Ascending aorta (tissue), 2 donors: ENCODE measurements at regions not wholly inside any gene's neighbourhood (a gene's known extent, or its start where the extent isn't known, plus 50 kb on each side); places are given as distances from the start of the nearest gene placed in this dataset.
"Not testable (repeated sequence)": the region's sequence is repeated elsewhere in the genome, so short reads cannot be mapped to it uniquely, and the experiment has no call there.

Experiments
- DNase-seq, 2 donors: peaks; one replicate each; pipeline ENCODE4 v3.0.0-alpha.2; 2019; ENCODE audit warnings: low spot score in 2 of 2
- H3K27ac ChIP-seq, 2 donors: fragments of 200-600 bp; sonication (generic); one replicate each; pipeline ENCODE4 v1.5.1; 2016 to 2017; ENCODE audit warnings: mild to moderate bottlenecking in 1 of 2
- H3K27me3 ChIP-seq: fragments of 200-600 bp; sonication (generic); one replicate; pipeline ENCODE4 v1.5.1; 2017
- H3K36me3 ChIP-seq, 2 donors: fragments of 200-600 bp; sonication (generic); one replicate each; pipeline ENCODE4 v1.5.1; 2016
- H3K4me1 ChIP-seq, 2 donors: fragments of 200-600 bp; sonication (generic); one replicate each; pipeline ENCODE4 v1.5.1; 2016 to 2017; ENCODE audit warnings: mild to moderate bottlenecking in 1 of 2
- H3K4me3 ChIP-seq, 2 donors: fragments of 200-600 bp; sonication (generic); one replicate each; pipeline ENCODE4 v1.5.1; 2016 to 2017; ENCODE audit warnings: mild to moderate bottlenecking in 1 of 2
- H3K9me3 ChIP-seq, 2 donors: fragments of 200-600 bp; sonication (generic); one replicate each; pipeline ENCODE4 v1.5.1; 2016
- intact Hi-C: fragments of 100-400 bp; cut with DNase I; formaldehyde crosslinking; loops from one replicate; pipeline ENCODE4 v1.15.1; 2023
- TF ChIP-seq, protein P1 (sequence below), 3 experiments: fragments of 200-600 bp in 2 of 3; fragments of 450-650 bp in 1 of 3; sonication (generic) in 2 of 3; IDR thresholded peaks; one replicate each; pipeline ENCODE4 v1.5.1; 2016 to 2019; ENCODE audit warnings: antibody characterized with exemption in 3 of 3, mild to moderate bottlenecking in 1 of 3, moderate library complexity in 1 of 3

DNA sequence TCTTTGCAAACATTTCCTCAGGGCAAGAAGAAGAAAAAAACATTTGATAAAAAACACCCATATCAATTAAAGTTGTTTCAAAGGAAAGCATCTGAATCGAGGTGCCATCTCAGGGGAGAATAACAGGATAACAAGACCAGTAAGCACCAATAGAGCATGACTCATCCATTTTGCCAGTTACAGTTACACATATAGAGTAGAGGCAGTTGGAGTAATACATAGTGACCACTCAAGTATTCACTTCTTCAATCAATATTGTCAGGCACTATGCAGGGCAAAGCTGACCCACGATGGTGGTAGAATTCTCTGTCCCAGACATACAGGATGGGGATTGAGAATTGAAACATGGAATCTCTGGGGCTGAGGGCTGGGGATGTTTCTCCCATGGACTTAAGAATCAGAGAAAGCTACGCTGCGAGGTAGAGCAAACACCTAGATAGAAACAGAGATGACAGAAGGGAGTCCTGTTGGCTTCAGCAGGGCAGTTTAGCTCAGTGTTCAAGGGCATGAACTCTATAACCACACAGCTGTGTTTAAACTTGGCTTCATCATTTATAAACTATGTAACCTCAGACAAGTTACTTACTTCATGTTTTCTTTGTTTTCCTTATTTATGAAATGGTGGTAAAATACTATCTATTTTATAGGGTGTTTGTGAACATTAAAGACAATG, 186.4 kb upstream of the NANOGP8 start:
- peaks cover 0 to 6% of the 10 kb centered on the region in 2 donors for H3K9me3 ChIP-seq
- intact Hi-C loops: no loop called here
- DNase-seq: no peak
- no peak overlapping the region for H3K4me3 ChIP-seq
- no peaks in the 10 kb centered on the region for H3K27me3 ChIP-seq
- no peak overlapping the region for H3K27ac ChIP-seq
- H3K4me1 ChIP-seq: no peaks in the 10 kb centered on the region
- TF ChIP-seq, protein P1, sequence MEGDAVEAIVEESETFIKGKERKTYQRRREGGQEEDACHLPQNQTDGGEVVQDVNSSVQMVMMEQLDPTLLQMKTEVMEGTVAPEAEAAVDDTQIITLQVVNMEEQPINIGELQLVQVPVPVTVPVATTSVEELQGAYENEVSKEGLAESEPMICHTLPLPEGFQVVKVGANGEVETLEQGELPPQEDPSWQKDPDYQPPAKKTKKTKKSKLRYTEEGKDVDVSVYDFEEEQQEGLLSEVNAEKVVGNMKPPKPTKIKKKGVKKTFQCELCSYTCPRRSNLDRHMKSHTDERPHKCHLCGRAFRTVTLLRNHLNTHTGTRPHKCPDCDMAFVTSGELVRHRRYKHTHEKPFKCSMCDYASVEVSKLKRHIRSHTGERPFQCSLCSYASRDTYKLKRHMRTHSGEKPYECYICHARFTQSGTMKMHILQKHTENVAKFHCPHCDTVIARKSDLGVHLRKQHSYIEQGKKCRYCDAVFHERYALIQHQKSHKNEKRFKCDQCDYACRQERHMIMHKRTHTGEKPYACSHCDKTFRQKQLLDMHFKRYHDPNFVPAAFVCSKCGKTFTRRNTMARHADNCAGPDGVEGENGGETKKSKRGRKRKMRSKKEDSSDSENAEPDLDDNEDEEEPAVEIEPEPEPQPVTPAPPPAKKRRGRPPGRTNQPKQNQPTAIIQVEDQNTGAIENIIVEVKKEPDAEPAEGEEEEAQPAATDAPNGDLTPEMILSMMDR (IDR thresholded peaks at IDR 0.05): no peak
- H3K36me3 ChIP-seq: no peaks in the 10 kb centered on the region

DNA sequence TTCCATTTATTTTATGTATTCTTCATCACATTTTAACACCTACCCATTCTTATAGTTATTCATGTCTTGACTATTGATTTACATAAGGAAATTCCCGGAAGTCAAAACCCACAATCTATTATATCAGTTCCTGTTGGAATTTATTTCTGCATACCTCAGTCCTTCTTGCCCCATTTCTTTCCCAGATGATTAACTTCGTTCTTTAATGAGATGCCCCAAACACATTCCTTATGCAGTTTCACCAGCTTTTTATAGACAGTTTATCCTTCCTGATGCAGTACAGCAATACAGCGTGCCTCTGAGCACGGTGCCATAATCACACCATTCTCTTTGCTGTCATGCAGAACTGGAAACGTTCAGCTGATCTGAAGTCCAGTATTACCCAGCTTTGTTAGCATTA, 175.8 kb upstream of the NANOGP8 start:
- no peak for DNase-seq
- TF ChIP-seq, protein P1 (IDR thresholded peaks at IDR 0.05): no peak
- H3K36me3 ChIP-seq: no peaks in the 10 kb centered on the region
- H3K9me3 ChIP-seq: no peaks in the 10 kb centered on the region
- H3K27ac ChIP-seq: no peak overlapping the region
- no peak overlapping the region for H3K4me3 ChIP-seq
- intact Hi-C loops: no loop called here
- H3K4me1 ChIP-seq: no peaks in the 10 kb centered on the region
- no peaks in the 10 kb centered on the region for H3K27me3 ChIP-seq

DNA sequence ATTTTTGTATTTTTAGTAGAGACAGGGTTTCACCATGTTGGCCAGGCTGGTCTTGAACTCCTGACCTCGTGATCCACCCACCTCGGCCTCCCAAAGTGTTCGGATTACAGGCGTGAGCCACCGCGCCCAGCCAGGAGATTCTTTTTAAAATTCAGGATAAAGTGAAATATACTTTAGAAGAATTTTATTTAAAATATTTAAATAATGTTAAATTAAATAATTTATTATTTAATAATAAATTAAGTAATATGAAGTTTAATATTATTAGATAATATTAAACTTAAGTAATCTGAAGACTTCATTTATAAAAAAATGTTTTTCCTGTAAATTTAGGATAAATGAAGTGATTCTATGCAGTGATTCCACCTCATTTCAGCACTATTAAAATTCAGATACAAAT, 175.2 kb upstream of the NANOGP8 start:
- H3K27me3 ChIP-seq, DNase-seq, H3K27ac ChIP-seq, H3K4me1 ChIP-seq, H3K4me3 ChIP-seq, H3K9me3 ChIP-seq, H3K36me3 ChIP-seq, intact Hi-C loops: not testable (repeated sequence)

DNA sequence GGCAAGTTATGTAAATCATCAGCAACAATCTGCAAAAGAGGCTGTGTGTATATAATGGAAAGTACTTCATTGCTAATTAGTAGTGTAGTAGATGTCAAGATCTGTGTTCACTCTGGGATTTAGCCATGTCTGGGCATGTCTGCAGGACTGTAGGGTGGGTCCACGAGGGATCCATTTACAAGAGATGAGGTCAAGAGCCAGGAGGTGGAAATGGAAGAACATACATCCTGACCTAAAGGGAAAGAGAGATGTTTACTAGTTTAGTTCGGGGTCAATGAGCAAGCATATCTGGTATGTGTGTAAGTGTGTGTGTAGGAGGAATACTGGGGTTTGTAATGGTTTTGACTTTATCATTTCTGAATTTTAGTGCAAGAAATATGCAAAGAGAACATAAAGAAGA, 171.5 kb upstream of the NANOGP8 start:
- Histone ChIP-seq H3K27me3 (no peaks in the 10 kb centered on the region), H3K36me3 (no peaks in the 10 kb centered on the region), H3K27ac (no peak overlapping the region), H3K9me3 (no peaks in the 10 kb centered on the region), H3K4me3 (no peak overlapping the region), H3K4me1 (no peaks in the 10 kb centered on the region)
- TF ChIP-seq, protein P1 (IDR thresholded peaks at IDR 0.05): no peak
- DNase-seq: no peak
- intact Hi-C loops: no loop called here

DNA sequence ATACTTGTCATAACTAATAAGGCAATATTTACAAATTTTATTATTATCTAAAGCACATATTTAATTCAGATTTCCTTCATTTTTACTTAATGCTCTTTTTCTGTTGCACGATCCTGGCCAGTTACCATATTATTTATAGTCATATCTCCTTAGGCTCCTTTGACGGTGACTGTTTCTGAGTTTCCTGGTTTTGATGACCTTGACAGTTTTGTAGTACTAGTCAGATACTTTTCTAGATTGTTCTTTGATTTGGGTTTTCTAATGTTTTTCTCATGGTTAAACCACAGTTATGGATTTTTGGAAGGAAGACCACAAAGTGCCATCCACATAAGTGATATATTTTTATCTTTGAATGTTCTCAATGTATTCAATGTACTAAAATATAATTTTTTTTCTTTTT, 171.0 kb upstream of the NANOGP8 start:
- no peak overlapping the region for H3K27ac ChIP-seq
- no peaks in the 10 kb centered on the region for H3K36me3 ChIP-seq
- TF ChIP-seq, protein P1 (IDR thresholded peaks at IDR 0.05): no peak
- intact Hi-C loops: no loop called here
- no peak overlapping the region for H3K4me3 ChIP-seq
- DNase-seq: no peak
- H3K9me3 ChIP-seq: no peaks in the 10 kb centered on the region
- H3K4me1 ChIP-seq: no peaks in the 10 kb centered on the region
- no peaks in the 10 kb centered on the region for H3K27me3 ChIP-seq

DNA sequence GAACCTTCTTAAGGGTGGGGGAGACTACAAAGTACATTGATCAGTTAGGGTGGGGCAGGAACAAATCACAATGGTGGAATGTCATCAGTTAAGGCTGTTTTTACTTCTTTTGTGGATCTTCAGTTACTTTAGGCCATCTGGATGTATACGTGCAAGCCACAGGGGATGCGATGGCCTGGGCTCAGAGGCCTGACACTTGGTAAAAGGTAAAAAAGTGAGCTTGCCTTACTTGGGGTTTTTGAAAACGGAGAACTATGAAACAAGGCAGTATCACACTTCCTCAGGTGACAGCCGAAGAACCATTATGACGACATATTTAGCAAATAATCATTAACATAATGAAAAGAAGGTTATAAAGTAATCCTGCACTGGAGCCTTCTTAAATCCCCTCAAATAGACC, 169.8 kb upstream of the NANOGP8 start:
- H3K9me3 ChIP-seq, H3K4me3 ChIP-seq, H3K27ac ChIP-seq, H3K4me1 ChIP-seq, intact Hi-C loops, DNase-seq, H3K27me3 ChIP-seq, H3K36me3 ChIP-seq: not testable (repeated sequence)

DNA sequence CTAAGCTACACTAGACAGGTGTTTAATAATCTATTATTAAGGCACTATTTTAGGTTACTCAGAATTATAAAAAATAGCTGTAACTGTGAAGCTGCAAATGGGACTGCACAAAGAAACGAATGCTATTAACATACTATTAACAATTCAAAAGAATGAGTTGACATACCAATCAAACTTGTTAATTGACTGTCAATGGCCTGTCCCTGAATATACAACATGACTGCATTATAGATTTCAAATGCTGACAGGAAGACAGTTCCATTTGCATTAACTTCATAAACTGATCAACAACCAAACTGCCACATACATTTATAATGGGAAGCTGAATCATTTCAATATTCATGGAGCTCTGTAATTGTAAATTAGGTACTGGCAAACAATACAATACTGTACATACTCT, 169.0 kb upstream of the NANOGP8 start:
- Histone ChIP-seq H3K9me3 (no peaks in the 10 kb centered on the region), H3K27me3 (no peaks in the 10 kb centered on the region)

More for the DNA sequence above, 169.0 kb upstream of the NANOGP8 start:
- DNase-seq: no peak
- Histone ChIP-seq H3K36me3 (no peaks in the 10 kb centered on the region), H3K27ac (no peak overlapping the region), H3K4me3 (no peak overlapping the region), H3K4me1 (no peaks in the 10 kb centered on the region)
- TF ChIP-seq, protein P1 (IDR thresholded peaks at IDR 0.05): no peak
- intact Hi-C loops: no loop called here
